ENCODE measurements at regions not wholly inside any gene's neighbourhood (a gene's known extent, or its start where the extent isn't known, plus 50 kb on each side); places are given as distances from the start of the nearest gene placed in this dataset.

DNA sequence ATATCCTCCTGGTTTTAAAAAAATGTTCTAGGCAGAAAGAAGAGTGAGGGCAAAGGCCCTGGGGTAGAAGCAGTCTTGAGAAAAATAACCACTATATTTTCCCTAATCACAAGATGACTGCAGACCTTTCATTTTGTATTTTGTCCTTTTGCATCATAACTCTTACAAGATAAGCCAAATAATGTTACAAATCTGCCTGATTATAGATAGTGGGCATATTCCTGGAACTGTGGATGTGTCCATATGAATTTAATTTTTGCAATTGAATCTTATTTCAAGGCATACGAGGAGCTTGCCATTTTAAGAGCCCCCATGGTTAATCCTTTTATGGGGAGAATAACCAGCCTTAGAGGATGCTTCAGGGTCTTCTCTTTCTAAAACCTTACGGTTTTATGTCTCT, 102.7 kb downstream of the ADRA2A start:
- H3K9me3 ChIP-seq, result no peaks in the 10 kb centered on the region
- DNase-seq, result no peak
- H3K4me3 ChIP-seq, result no peak overlapping the region
- H3K27me3 ChIP-seq, result no peaks in the 10 kb centered on the region
- no peaks in the 10 kb centered on the region for H3K36me3 ChIP-seq

DNA sequence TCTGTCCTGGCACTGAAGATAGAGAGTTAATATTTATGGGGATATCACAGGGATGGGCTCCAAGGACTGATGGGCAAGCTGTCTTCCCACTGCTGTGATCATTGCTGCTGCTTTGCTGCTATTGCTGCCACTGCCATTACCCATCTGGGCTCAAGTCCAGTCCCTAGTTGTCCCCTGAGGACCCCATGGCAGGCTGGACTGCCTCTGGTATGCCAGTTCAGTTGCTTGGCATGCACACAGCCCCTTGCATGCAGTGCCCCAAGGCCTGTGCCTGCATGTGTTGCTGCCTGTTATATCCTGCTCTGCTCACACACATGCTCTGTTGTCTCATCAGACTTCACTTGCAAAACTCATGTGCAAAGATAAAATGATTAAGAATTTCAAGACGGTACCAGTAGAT, 109.5 kb downstream of the ADRA2A start:
- Histone ChIP-seq H3K9me3 (no peaks in the 10 kb centered on the region), H3K27me3 (no peaks in the 10 kb centered on the region), H3K36me3 (no peaks in the 10 kb centered on the region), H3K4me3 (no peak overlapping the region)
- no peak for DNase-seq

DNA sequence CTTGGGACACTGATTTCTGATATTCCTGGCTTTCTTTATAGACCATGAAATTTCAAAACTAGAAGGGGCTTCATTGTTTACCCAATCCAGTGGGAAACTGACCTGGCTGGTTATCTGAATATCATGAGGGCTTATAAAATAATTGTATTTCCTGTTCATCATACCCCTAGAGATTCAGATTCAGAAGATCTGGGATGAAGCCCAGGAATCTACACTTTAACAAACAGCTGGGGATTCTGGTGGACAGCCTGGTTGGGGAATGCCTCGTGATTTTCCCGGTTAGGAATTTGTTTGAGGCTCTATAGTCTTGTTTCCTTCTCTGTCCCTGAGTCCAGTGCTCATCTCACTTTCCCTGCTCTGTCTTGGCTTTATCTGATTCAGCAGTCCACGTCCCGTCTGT, 110.3 kb downstream of the ADRA2A start:
- Histone ChIP-seq H3K4me3 (no peak overlapping the region), H3K36me3 (no peaks in the 10 kb centered on the region), H3K27me3 (no peaks in the 10 kb centered on the region), H3K9me3 (no peaks in the 10 kb centered on the region)
- no peak for DNase-seq

DNA sequence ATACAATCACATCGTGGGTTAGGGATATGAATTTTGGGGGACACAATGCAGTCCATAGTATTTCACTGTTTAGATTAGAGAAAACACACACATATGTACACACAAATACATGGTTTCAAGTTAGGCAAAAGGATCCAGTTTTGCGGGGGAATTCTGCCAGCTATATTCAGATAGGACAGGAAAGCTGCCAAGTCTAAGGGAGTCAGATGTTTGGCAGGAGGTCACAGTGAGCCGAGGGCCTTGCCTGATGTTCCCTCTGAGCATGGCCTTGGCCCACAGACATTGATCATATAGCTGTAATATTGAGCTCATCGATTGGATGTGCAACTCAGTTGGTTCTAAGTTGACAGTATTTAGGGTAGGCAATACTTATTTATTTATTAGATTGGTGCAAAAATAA, 122.8 kb downstream of the ADRA2A start:
- DNase-seq, result no peak
- H3K9me3 ChIP-seq, result no peaks in the 10 kb centered on the region
- no peaks in the 10 kb centered on the region for H3K36me3 ChIP-seq
- H3K4me3 ChIP-seq, result no peak overlapping the region
- H3K27me3 ChIP-seq, result no peaks in the 10 kb centered on the region

DNA sequence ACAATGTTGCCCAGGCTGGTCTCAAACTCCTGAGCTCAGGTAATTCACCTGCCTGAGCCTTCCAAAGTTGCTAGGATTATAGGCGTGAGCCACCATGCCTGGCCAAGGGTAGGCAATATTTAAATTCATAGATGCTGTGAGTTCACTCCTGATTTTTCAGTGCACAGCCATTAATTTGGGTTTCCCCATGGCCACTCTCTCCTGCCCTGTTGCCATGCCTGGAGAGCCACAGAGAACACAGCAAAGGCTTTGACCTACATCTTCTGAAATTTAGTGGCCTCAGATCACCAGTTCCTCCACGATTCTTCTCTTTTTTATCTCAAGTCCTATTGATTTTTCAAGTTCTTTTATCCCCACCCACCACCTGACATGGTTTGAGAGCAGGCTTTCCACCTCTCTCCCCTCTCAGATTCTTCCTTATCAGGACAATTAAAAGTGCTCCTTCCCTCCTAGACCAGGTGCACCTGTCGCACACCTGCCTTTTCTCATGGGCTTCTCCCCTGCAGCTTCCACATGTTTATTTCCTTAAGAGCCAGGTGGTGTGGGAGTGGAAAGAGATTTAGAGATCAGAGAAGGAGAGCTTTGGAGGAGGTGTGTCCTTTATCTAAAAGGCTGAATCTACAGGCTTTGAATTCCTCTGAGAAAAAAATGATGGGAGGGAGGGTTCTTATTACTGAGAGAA, 123.8 kb downstream of the ADRA2A start:
- no peaks in the 10 kb centered on the region for H3K36me3 ChIP-seq
- H3K9me3 ChIP-seq, result no peaks in the 10 kb centered on the region
- no peaks in the 10 kb centered on the region for H3K27me3 ChIP-seq
- no peak overlapping the region for H3K4me3 ChIP-seq
- no peak for DNase-seq

DNA sequence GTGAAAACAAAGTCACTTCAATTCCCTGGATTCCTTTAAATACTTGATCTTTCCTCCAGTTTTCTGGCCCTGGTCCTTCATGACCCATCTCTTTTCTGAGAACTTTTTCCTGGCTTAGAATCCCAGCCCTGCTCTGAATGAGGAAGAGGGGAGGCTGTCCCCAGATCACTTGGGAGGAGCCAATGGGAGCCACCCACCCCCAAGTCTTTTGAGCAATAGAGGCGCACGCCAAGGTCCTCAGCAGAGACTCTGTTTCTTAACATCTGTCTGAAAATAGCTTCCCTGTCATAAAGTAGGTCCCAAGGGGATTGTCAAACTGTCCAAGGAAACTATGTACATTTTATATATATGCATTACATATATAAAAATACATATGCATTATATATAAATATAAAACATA, 126.8 kb downstream of the ADRA2A start:
- Histone ChIP-seq H3K36me3 (no peaks in the 10 kb centered on the region), H3K4me3 (no peak overlapping the region), H3K9me3 (no peaks in the 10 kb centered on the region), H3K27me3 (no peaks in the 10 kb centered on the region)
- no peak for DNase-seq

DNA sequence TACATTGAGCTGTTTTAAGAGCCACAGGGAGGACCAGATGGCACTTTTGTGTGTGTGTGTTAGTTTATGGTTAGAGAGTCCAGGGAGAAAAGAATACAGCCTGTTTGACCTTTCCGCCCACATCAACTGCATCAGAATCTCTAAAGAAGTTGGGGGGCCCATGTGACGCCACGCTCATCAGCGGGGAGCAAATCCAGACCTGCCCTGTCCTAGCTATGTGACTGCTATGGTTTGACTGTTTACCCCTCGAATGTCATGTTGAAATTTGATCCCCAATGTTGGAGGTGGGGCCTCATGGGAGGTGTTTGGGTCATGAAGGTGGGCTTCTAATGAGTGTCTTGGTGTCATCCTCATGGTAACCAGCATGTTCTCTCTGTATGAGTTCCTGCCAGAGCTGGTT, 128.0 kb downstream of the ADRA2A start:
- Histone ChIP-seq H3K27me3 (no peaks in the 10 kb centered on the region), H3K9me3 (no peaks in the 10 kb centered on the region), H3K4me3 (no peak overlapping the region), H3K36me3 (no peaks in the 10 kb centered on the region)
- DNase-seq, result no peak

DNA sequence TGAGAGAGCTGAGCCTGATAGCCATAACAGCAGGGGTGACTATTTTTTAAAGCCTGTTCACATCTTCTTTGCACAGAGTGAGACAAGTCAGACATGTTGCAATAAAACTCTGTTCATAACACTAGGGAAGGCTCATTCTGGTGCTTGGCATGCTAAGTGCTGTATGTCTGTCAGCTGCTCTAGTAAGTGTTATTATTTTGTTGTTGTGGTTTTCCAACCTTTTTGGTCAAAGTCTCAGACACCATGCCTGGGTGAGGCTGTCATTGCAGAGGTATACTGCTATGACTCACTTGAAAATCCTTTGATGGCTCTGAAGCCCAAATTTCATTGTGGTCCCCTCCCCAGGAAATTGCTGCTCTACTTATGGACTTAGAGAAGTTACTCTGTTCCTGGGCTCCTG, 129.7 kb downstream of the ADRA2A start:
- Histone ChIP-seq H3K27me3 (no peaks in the 10 kb centered on the region), H3K4me3 (no peak overlapping the region), H3K9me3 (no peaks in the 10 kb centered on the region), H3K36me3 (no peaks in the 10 kb centered on the region)
- DNase-seq, result no peak

DNA sequence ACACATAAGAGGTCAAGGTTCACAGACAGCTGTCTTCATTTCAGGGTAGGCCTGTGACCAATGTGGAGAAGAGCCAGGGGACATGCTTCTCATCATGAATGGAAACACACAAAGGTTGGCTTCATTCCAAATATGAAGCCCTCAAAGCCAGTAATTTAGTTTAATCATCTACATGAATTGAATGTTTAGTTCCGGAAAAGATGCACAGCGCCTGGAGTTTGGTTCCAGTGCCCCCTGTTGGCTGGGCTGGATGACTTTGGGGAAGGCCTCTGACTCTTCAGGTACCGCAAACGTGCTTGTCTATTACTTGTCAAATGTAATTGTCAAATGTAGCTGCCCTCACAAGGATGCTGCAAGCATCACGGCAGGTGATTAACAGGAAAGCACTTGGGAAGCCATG, 130.7 kb downstream of the ADRA2A start:
- Histone ChIP-seq H3K4me3 (no peak overlapping the region), H3K27me3 (no peaks in the 10 kb centered on the region), H3K36me3 (no peaks in the 10 kb centered on the region), H3K9me3 (no peaks in the 10 kb centered on the region)
- no peak for DNase-seq

DNA sequence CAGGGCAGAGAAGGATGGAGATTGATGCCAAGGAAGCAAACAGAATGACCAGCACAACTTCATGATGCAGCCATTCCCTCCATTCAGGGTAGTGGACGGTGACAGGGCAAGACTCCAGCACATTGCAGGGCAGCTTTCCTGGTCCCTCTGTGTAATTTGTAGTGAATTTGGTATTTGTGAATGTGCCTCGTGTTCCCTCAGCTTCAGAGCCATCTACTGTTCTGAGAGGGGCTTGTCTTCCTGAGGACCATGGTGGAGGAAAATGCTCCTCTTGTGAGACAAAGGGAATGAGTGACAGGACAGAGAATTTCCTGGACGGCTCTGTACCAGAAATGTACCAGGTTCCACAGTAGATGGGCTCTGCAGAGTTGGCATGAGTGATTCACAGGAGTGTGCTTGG, 132.1 kb downstream of the ADRA2A start:
- no peaks in the 10 kb centered on the region for H3K27me3 ChIP-seq

DNA sequence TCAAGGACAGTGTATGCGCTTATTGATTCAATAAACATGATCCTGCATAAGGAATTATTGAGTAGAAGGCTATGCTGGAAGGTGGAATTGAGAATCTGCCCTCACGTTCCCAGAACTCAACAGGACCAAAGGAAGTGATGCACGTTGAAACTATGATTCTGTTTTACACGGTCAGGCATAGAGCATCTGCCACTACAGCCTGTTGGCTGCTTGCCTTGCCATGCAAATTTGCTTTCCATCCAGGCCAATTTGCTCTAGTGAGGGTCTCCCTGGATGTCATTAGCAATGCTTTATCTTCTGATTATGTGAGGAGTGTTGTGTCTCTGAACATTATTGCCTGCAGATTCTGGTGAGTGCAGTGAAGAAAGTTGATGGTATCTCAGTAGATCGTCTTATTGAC, 132.9 kb downstream of the ADRA2A start:
- Histone ChIP-seq H3K9me3 (no peaks in the 10 kb centered on the region; the same call in none of the 2 replicates), H3K36me3 (no peaks in the 10 kb centered on the region), H3K27me3 (no peaks in the 10 kb centered on the region), H3K4me3 (no peak overlapping the region)
- DNase-seq, result peak; percentile 24

More for the DNA sequence above, 132.1 kb downstream of the ADRA2A start:
- no peak overlapping the region for H3K4me3 ChIP-seq
- no peaks in the 10 kb centered on the region; the same call in 1 of the 2 replicates for H3K9me3 ChIP-seq
- no peaks in the 10 kb centered on the region for H3K36me3 ChIP-seq
- no peak for DNase-seq

DNA sequence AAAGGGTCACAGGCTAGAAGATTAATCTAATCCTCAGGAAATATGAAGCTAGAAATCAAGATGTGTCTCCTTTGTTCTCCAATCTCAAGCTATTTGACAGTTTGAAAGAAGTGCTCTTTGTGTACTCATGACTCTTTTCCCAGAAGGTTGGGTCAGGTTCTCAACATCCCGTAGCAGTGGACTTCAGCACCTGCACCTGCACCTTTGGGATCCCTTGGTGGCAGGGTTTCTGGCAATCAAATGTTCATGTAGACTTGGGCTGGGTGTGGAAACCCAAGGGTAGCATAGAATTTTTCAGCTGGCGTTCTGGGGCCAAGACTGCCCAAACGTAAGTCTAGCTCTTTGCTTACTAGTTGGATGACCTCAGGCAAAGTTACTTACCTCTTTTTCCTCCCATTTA, 134.4 kb downstream of the ADRA2A start:
- Histone ChIP-seq H3K27me3 (no peaks in the 10 kb centered on the region), H3K9me3 (no peaks in the 10 kb centered on the region; the same call in none of the 2 replicates), H3K36me3 (no peaks in the 10 kb centered on the region), H3K4me3 (no peak overlapping the region)
- DNase-seq, result no peak

DNA sequence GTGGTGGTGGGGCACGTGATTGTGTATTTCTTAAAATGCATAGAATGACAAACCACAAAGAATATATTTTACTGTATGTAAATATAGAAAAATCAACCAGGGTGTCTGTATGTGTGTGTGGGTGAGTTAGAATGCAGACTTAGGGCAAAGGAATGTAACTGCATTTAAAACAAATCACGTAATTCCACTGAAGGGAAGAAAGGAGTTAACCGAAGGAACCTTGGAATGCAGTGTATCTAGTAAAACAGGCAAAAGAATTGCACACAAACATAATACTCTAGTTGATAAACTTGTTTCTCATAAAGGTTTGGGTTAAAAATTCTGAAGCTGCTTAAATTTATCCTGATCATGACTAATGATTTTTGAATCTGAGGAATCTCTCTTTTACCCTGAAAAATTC, 134.9 kb downstream of the ADRA2A start:
- no peaks in the 10 kb centered on the region for H3K36me3 ChIP-seq
- H3K9me3 ChIP-seq, result no peaks in the 10 kb centered on the region; the same call in none of the 2 replicates
- H3K27me3 ChIP-seq, result no peaks in the 10 kb centered on the region
- no peak overlapping the region for H3K4me3 ChIP-seq
- no peak for DNase-seq

DNA sequence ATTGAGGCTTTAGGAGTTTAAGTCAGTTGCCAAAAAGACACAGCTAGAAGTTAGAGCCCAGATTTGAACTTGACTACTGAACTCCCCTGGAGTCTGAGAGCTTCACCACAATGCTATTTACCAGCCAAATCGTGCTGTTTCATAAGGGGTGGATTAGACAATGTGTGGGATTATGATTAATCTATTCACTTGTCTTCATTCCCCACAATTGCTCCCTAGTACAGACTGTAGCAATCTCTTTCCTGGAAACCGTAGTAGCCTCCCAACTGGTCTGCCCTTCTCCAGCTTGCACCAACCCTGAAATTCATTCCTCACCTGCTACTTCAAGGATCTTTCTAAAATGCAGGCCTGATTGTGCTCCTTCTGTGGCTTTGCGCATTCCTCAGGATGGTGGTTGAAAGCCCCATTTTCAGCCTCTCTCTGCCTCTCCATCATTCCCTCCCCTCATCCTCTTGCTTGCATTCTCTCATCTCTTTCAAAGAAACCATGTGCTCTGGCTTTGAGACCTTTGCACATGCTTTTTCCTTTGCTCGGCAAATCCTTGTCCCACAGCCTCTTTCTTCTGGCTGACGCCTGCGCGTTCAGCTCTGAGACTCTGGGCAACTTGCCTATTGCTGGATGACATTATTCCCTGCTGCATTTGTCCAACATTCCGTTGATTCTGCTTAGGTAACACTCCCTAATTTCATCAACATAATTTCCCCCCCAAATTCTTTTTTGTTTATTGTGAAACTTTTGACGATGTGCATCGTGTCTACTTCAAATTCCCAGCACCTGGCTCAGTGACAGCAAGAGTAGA, 145.1 kb downstream of the ADRA2A start:
- DNase-seq, result no peak

DNA sequence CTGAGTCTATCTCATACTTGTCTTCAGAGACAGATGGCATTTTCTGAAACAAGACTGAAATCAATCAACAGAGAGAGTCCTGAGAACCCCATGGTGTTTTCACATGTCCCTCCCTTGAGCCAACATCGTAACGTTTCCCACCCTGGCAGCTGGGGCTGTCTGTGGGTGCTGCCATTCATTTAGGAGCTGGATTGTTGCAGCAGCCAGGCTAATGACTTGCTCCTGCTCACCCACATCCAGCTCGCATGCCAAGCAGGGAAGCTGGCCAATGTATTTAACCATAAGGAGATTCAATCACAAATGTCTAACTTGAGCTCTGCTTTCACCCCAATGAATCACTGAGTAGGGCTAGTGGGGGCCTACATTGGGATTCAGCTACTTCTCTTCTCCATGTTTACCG, 146.1 kb downstream of the ADRA2A start:
- H3K9me3 ChIP-seq, result no peaks in the 10 kb centered on the region
- no peaks in the 10 kb centered on the region for H3K36me3 ChIP-seq
- no peak overlapping the region for H3K4me3 ChIP-seq
- DNase-seq, result peak; percentile 48
- H3K27me3 ChIP-seq, result no peaks in the 10 kb centered on the region

More for the DNA sequence above, 145.1 kb downstream of the ADRA2A start:
- Histone ChIP-seq H3K4me3 (no peak overlapping the region), H3K36me3 (no peaks in the 10 kb centered on the region), H3K27me3 (no peaks in the 10 kb centered on the region), H3K9me3 (no peaks in the 10 kb centered on the region)

DNA sequence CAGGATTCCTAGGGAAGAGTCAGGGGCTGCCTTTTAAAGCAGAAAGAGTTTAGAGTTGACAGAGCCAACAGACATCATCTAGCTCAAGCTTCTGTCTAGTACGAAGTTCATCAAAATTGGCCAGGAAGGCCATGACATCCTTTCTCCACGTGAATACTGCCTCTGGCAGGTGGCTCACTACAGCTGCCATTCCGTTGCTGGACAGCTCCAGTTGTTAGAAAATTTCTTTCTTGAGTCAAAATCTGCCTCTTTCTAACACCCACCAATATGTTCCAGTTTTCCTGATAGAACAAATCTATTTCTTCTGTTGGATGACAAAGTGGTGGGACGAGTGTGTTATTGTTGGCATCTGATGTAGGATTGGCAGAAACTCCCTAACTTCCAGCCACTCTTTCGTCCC, 154.9 kb downstream of the ADRA2A start:
- no peak for DNase-seq
- Histone ChIP-seq H3K9me3 (no peaks in the 10 kb centered on the region), H3K36me3 (no peaks in the 10 kb centered on the region), H3K27me3 (no peaks in the 10 kb centered on the region), H3K4me3 (no peak overlapping the region)

DNA sequence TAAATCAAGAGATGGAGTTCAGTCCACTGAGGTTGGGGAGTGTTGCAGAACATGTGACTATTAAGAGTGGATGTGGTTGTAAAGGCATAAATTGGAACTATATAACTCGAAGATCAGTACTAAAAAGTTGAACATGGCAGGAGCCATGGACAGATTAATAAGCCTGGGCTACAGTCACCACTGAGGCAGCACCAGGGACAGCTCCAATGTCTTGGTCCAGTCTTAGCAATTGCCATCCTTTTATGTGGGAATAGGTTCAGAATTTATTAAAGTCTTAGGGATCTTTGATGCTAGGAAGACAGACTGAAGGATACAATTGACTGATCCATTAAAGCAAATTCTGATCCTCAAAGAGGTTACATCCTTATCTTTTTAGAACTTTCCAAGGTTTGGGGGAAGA, 156.6 kb downstream of the ADRA2A start:
- DNase-seq, result no peak
- Histone ChIP-seq H3K4me3 (no peak overlapping the region), H3K9me3 (no peaks in the 10 kb centered on the region), H3K36me3 (no peaks in the 10 kb centered on the region), H3K27me3 (no peaks in the 10 kb centered on the region)
